ENCODE measurements at regions not wholly inside any gene's neighbourhood (a gene's known extent, or its start where the extent isn't known, plus 50 kb on each side); places are given as distances from the start of the nearest gene placed in this dataset.

- DNase-seq = no peak
These were observed 57.3 kb downstream of the KCNA4 start for GRCh38 chr11:29959488-29959887.

- no peak for DNase-seq
These were observed 59.4 kb downstream of the KCNA4 start for GRCh38 chr11:29957431-29957830.

- no peak for DNase-seq
These were observed 60.7 kb downstream of the KCNA4 start for GRCh38 chr11:29956076-29956556.

- DNase-seq = no peak
These were observed 73.5 kb downstream of the KCNA4 start for GRCh38 chr11:29943347-29943746.

GRCh38 chr11:29937526-29937925 lies 79.3 kb downstream of the KCNA4 start:
- no peak for DNase-seq

- no peak for DNase-seq
These were observed 82.7 kb downstream of the KCNA4 start for GRCh38 chr11:29934115-29934638.

- DNase-seq = no peak
These were observed 100.8 kb downstream of the KCNA4 start for GRCh38 chr11:29916040-29916439.

- no peak for DNase-seq
These were observed 102.5 kb downstream of the KCNA4 start for GRCh38 chr11:29914203-29914930.

GRCh38 chr11:29913352-29913751 lies 103.5 kb downstream of the KCNA4 start:
- no peak for DNase-seq

- DNase-seq = no peak
These were observed 116.4 kb downstream of the KCNA4 start for GRCh38 chr11:29900382-29900781.

- DNase-seq = no peak
These were observed 137.3 kb downstream of the KCNA4 start for GRCh38 chr11:29879560-29879959.

- DNase-seq = no peak
These were observed 140.6 kb downstream of the KCNA4 start for GRCh38 chr11:29876192-29876591.

- no peak for DNase-seq
These were observed 169.6 kb downstream of the KCNA4 start for GRCh38 chr11:29847219-29847618.

- no peak for DNase-seq
These were observed 172.0 kb downstream of the KCNA4 start for GRCh38 chr11:29844701-29845379.

- no peak for DNase-seq
These were observed 172.8 kb downstream of the KCNA4 start for GRCh38 chr11:29844031-29844430.

- no peak for DNase-seq
These were observed 174.8 kb downstream of the KCNA4 start for GRCh38 chr11:29842061-29842460.

GRCh38 chr11:29826878-29827277 lies 190.0 kb downstream of the KCNA4 start:
- no peak for DNase-seq

GRCh38 chr11:29816359-29816758 lies 200.5 kb downstream of the KCNA4 start:
- no peak for DNase-seq

GRCh38 chr11:29809121-29809520 lies 207.7 kb downstream of the KCNA4 start:
- DNase-seq = no peak

- no peak for DNase-seq
These were observed 214.3 kb downstream of the KCNA4 start for GRCh38 chr11:29802522-29802921.

GRCh38 chr11:29801561-29801960 lies 215.3 kb downstream of the KCNA4 start:
- DNase-seq = no peak

GRCh38 chr11:29786092-29786491 lies 230.7 kb downstream of the KCNA4 start:
- no peak for DNase-seq

- no peak for DNase-seq
These were observed 233.3 kb downstream of the KCNA4 start for GRCh38 chr11:29783506-29783905.

GRCh38 chr11:29782447-29782846 lies 234.4 kb downstream of the KCNA4 start:
- DNase-seq = no peak
